ENCODE measurements at regions not wholly inside any gene's neighbourhood (a gene's known extent, or its start where the extent isn't known, plus 50 kb on each side); places are given as distances from the start of the nearest gene placed in this dataset.
A peak's percentile ranks its signal among the peaks of the same experiment; 100 is the strongest.

- DNase-seq, result peak; percentile 73
These were observed 154.8 kb upstream of the PRSS58 start for GRCh38 chr7:142412551-142413193.

More at GRCh38 chr7:142412551-142413193, 154.8 kb upstream of the PRSS58 start:
- H2BK20ac ChIP-seq (ENCODE audit: low read depth, low read length), result no peak overlapping the region
- CTCF ChIA-PET, result interaction anchor here (0.6 to 1.0 kb wide), 5 partner anchors 29 to 399 kb away, joined by 3 read pairs; no protein-coding TSS in a partner anchor
- H4K8ac ChIP-seq (ENCODE audit: low read depth in 2 of 2, low read length in 2 of 2), result no peak overlapping the region
- BruUV-seq (replicated peaks), result no TSS peak
- POLR2A ChIA-PET (ENCODE audit: unreplicated experiment), result no interaction called here
- H3K27ac ChIP-seq (ENCODE audit: insufficient read depth, low read length), result no peak overlapping the region
- H3K4ac ChIP-seq (ENCODE audit: low read depth, low read length), result no peak overlapping the region
- intact Hi-C loops (cut with micrococcal nuclease), result loop anchor here (2.0 kb wide), 2 partner anchors 54 to 70 kb away; no protein-coding TSS in a partner anchor
- dilution Hi-C loops (cut with HindIII; ENCODE audit: low sequenced_read_pairs, unreplicated experiment), result no loop called here
- no peak overlapping the region for H3K56ac ChIP-seq (ENCODE audit: extremely low read depth, insufficient read depth, low read length)
- peaks cover 2% of the 10 kb centered on the region; the same call in 1 of the 2 replicates for H3K4me1 ChIP-seq (ENCODE audit: control insufficient read depth, insufficient read depth, low read length)
- H2BK5ac ChIP-seq (ENCODE audit: low read depth, low read length, poor library complexity, severe bottlenecking), result no peak overlapping the region
- H3K4me3 ChIP-seq (ENCODE audit: insufficient read depth, low read depth, low read length), result no peak overlapping the region
- H4K5ac ChIP-seq (ENCODE audit: low read depth, low read length), result no peak overlapping the region
- no peak overlapping the region for H3K4me2 ChIP-seq (ENCODE audit: low read depth, low read length)
- H2BK15ac ChIP-seq (ENCODE audit: low read depth, low read length), result no peak overlapping the region
- H3K9me1 ChIP-seq (ENCODE audit: insufficient read depth, low read length), result no peaks in the 10 kb centered on the region
- no peak overlapping the region for H2AK5ac ChIP-seq (ENCODE audit: low read depth, low read length)
- peak; percentile 79 for ATAC-seq (ENCODE audit: low read depth)
- H3K18ac ChIP-seq (ENCODE audit: low read depth, low read length), result no peak overlapping the region
- H3K23ac ChIP-seq (ENCODE audit: low read depth, low read length), result no peak overlapping the region
- H4K91ac ChIP-seq (ENCODE audit: insufficient read depth, low read depth, low read length), result no peak overlapping the region
- no peaks in the 10 kb centered on the region for H3K79me1 ChIP-seq (ENCODE audit: low read depth in 1 of 2, low read length in 2 of 2)
- no peak overlapping the region for H2BK120ac ChIP-seq (ENCODE audit: low read depth, low read length)
- TF ChIP-seq MXI1 (IDR thresholded peaks at IDR 0.05; ENCODE audit: borderline replicate concordance, low read depth, low read length) (no peak), BHLHE40 (IDR thresholded peaks at IDR 0.05; ENCODE audit: low read depth, low read length) (no peak), RFX5 (IDR thresholded peaks at IDR 0.05; ENCODE audit: low read depth, low read length) (no peak), CEBPB (IDR thresholded peaks at IDR 0.05; ENCODE audit: low read depth, low read length) (no peak), CTCF (conservative IDR thresholded peaks at IDR 0.05; ENCODE audit: low read depth, low read length) (peak; percentile 73), FOS (IDR thresholded peaks at IDR 0.05; ENCODE audit: low read depth, low read length) (no peak), RAD21 (IDR thresholded peaks at IDR 0.05; ENCODE audit: low read length) (peak; percentile 54), MAFK (IDR thresholded peaks at IDR 0.05; ENCODE audit: low read depth, low read length) (no peak), RCOR1 (IDR thresholded peaks at IDR 0.05; ENCODE audit: insufficient replicate concordance, low read length) (no peak), NFE2L2 (IDR thresholded peaks at IDR 0.05; ENCODE audit: low read depth, low read length) (no peak), CHD1 (IDR thresholded peaks at IDR 0.05; ENCODE audit: low read depth, low read length) (no peak), POLR2A (IDR thresholded peaks at IDR 0.05; ENCODE audit: low read depth, low read length) (no peak), MAZ (IDR thresholded peaks at IDR 0.05; ENCODE audit: borderline replicate concordance, low read depth, low read length) (peak; percentile 43; the same call in 1 of the 2 replicates), SMC3 (IDR thresholded peaks at IDR 0.05; ENCODE audit: low read depth, low read length) (peak; percentile 40; the same call in 1 of the 2 replicates)
- TF ChIP-seq, protein P1, sequence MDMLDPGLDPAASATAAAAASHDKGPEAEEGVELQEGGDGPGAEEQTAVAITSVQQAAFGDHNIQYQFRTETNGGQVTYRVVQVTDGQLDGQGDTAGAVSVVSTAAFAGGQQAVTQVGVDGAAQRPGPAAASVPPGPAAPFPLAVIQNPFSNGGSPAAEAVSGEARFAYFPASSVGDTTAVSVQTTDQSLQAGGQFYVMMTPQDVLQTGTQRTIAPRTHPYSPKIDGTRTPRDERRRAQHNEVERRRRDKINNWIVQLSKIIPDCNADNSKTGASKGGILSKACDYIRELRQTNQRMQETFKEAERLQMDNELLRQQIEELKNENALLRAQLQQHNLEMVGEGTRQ (IDR thresholded peaks at IDR 0.05; ENCODE audit: low read depth, low read length), result no peak
- TF ChIP-seq, protein P2, sequence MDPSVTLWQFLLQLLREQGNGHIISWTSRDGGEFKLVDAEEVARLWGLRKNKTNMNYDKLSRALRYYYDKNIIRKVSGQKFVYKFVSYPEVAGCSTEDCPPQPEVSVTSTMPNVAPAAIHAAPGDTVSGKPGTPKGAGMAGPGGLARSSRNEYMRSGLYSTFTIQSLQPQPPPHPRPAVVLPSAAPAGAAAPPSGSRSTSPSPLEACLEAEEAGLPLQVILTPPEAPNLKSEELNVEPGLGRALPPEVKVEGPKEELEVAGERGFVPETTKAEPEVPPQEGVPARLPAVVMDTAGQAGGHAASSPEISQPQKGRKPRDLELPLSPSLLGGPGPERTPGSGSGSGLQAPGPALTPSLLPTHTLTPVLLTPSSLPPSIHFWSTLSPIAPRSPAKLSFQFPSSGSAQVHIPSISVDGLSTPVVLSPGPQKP (IDR thresholded peaks at IDR 0.05; ENCODE audit: borderline replicate concordance, low read depth, low read length), result no peak
- 0% methylated on average over 1 of the region's 2 CpGs; no CpG with 5 or more reads in 1 of the 2 experiments for WGBS, 2 experiments (ENCODE audit: extremely low coverage in 2 of 2, insufficient read length in 1 of 2)
- no peaks in the 10 kb centered on the region for H3K27me3 ChIP-seq (ENCODE audit: control insufficient read depth, insufficient read depth, low read length)
- H2AFZ ChIP-seq (replicated peaks; ENCODE audit: low read length, poor library complexity), result peak overlapping the region; percentile 77
- no peaks in the 10 kb centered on the region; the same call in 1 of the 2 replicates for H4K20me1 ChIP-seq (ENCODE audit: insufficient read depth, low read length)
- in situ Hi-C loops (cut with MboI; ENCODE audit: low sequenced_read_pairs), result no loop called here
- no peaks in the 10 kb centered on the region for H3K36me3 ChIP-seq (ENCODE audit: control insufficient read depth, insufficient read depth, low read length)
- no peak overlapping the region for H3K9ac ChIP-seq (ENCODE audit: low read depth, low read length)
- no peak overlapping the region for H2AK9ac ChIP-seq (replicated peaks; ENCODE audit: low read depth, low read length, poor library complexity)
- H3K9me3 ChIP-seq (ENCODE audit: control insufficient read depth, insufficient read depth, low read length), result no peaks in the 10 kb centered on the region
- no peak overlapping the region for H3K14ac ChIP-seq (replicated peaks; ENCODE audit: low read depth, low read length)
